ENCODE measurements at regions not wholly inside any gene's neighbourhood (a gene's known extent, or its start where the extent isn't known, plus 50 kb on each side); places are given as distances from the start of the nearest gene placed in this dataset.

- Histone ChIP-seq H3K9me3 (no peaks in the 10 kb centered on the region), H3K9me2 (no peaks in the 10 kb centered on the region), H3K4me2 (no peak overlapping the region), H3K27ac (ENCODE audit: low read depth in 2 of 2, low read length in 1 of 2) (no peak overlapping the region), H2AFZ (ENCODE audit: low read depth) (no peak overlapping the region), H3K36me3 (replicated peaks in 1 of 2; ENCODE audit: control insufficient read depth in 1 of 2, insufficient read depth in 2 of 2, low read length in 1 of 2) (no peaks in the 10 kb centered on the region), H3K9ac (no peak overlapping the region), H3F3A (replicated peaks; ENCODE audit: insufficient read depth) (no peaks in the 10 kb centered on the region), H3K4me1 (ENCODE audit: control insufficient read depth in 1 of 2, insufficient read depth in 2 of 2, low read depth in 1 of 2, low read length in 1 of 2) (peaks cover 0 to 20% of the 10 kb centered on the region in 2 experiments; a peak in 1 of 4 replicates), H3K4me3 (ENCODE audit: low read depth in 2 of 2, low read length in 1 of 2) (no peak overlapping the region), H3K79me2 (ENCODE audit: insufficient read depth) (no peaks in the 10 kb centered on the region), H3K27me3 (ENCODE audit: insufficient read depth) (no peaks in the 10 kb centered on the region), H4K20me1 (ENCODE audit: insufficient read depth) (no peaks in the 10 kb centered on the region)
- ChIA-PET POLR2A (no interaction called here), CTCF (interaction anchor here (0.5 to 5.3 kb wide), 4 partner anchors 10 to 394 kb away, joined by 3 to 38 read pairs (median 3); no protein-coding TSS in a partner anchor)
- no peak for TF ChIP-seq CTCF (IDR thresholded peaks at IDR 0.05)
- TF ChIP-seq MEF2A (IDR thresholded peaks at IDR 0.05; ENCODE audit: borderline replicate concordance, low read depth), result no peak
- TF ChIP-seq FOXM1 (IDR thresholded peaks at IDR 0.05; ENCODE audit: low read depth), result no peak
- TF ChIP-seq EZH2phosphoT487 (IDR thresholded peaks at IDR 0.05; ENCODE audit: borderline replicate concordance, low read depth), result no peak
- TF ChIP-seq RXRA (IDR thresholded peaks at IDR 0.05; ENCODE audit: borderline replicate concordance, low read depth), result no peak
- no peak for TF ChIP-seq EP300 (IDR thresholded peaks at IDR 0.05; ENCODE audit: borderline replicate concordance in 1 of 2, low read depth in 1 of 2, low read length in 1 of 2)
- TF ChIP-seq TAF1 (IDR thresholded peaks at IDR 0.05; ENCODE audit: borderline replicate concordance, low read depth, low read length), result no peak
- TF ChIP-seq FOXJ3 (CRISPR knock-in tag; IDR thresholded peaks at IDR 0.05), result no peak
- TF ChIP-seq NFIC (IDR thresholded peaks at IDR 0.05; ENCODE audit: borderline replicate concordance), result no peak
- no peak for TF ChIP-seq PBX3 (IDR thresholded peaks at IDR 0.05)
- no peak for TF ChIP-seq SMC3 (IDR thresholded peaks at IDR 0.05; ENCODE audit: low read depth, low read length)
- 54% methylated on average over 14 of the region's 17 CpGs for whole genome bisulfite sequencing (ENCODE audit: low lambda C conversion rate)
- DNase-seq, result peak; percentile 47
Observed at GRCh38 chr11:70824605-70825245, 426.4 kb downstream of the CTTN start.

GRCh38 chr11:70825893-70826540 is 426.4 kb downstream of the SHANK2 start:
- Histone ChIP-seq H3F3A (replicated peaks; ENCODE audit: insufficient read depth) (no peaks in the 10 kb centered on the region), H3K27me3 (ENCODE audit: insufficient read depth) (no peaks in the 10 kb centered on the region), H3K27ac (ENCODE audit: low read depth in 2 of 2, low read length in 1 of 2) (no peak overlapping the region), H3K4me3 (ENCODE audit: low read depth in 2 of 2, low read length in 1 of 2) (peak overlapping the region in 1 of 2 experiments; percentile 25; a peak in 1 of 4 replicates), H3K9me2 (no peaks in the 10 kb centered on the region), H3K79me2 (ENCODE audit: insufficient read depth) (no peaks in the 10 kb centered on the region), H4K20me1 (ENCODE audit: insufficient read depth) (no peaks in the 10 kb centered on the region), H3K36me3 (replicated peaks in 1 of 2; ENCODE audit: control insufficient read depth in 1 of 2, insufficient read depth in 2 of 2, low read length in 1 of 2) (no peaks in the 10 kb centered on the region), H3K4me1 (ENCODE audit: control insufficient read depth in 1 of 2, insufficient read depth in 2 of 2, low read depth in 1 of 2, low read length in 1 of 2) (peaks cover 0 to 20% of the 10 kb centered on the region in 2 experiments; a peak in 1 of 4 replicates), H2AFZ (ENCODE audit: low read depth) (no peak overlapping the region), H3K4me2 (no peak overlapping the region), H3K9ac (no peak overlapping the region), H3K9me3 (no peaks in the 10 kb centered on the region)
- POLR2A ChIA-PET, result interaction anchor here (0.7 kb wide), 1 partner anchor 9 kb away, joined by 3 read pairs; no protein-coding TSS in a partner anchor
- WGBS (ENCODE audit: low lambda C conversion rate), result 37% methylated on average over 21 of the region's 21 CpGs
- CTCF ChIA-PET, result interaction anchor here (0.7 to 5.3 kb wide), 4 partner anchors 9 to 261 kb away, joined by 3 to 38 read pairs (median 4); no protein-coding TSS in a partner anchor
- no peak for TF ChIP-seq GABPA (IDR thresholded peaks at IDR 0.05; ENCODE audit: low read depth)
- TF ChIP-seq RAD21 (IDR thresholded peaks at IDR 0.05; ENCODE audit: low read length), result no peak
- no peak for TF ChIP-seq EP300 (IDR thresholded peaks at IDR 0.05; ENCODE audit: borderline replicate concordance in 1 of 2, low read depth in 1 of 2, low read length in 1 of 2)
- TF ChIP-seq REST (IDR thresholded peaks at IDR 0.05; ENCODE audit: low read depth, low read length), result no peak
- no peak for TF ChIP-seq GATA2 (CRISPR knock-in tag; IDR thresholded peaks at IDR 0.05)
- DNase-seq, result peak; percentile 54

All from SK-N-SH (cell line).